ENCODE measurements at regions not wholly inside any gene's neighbourhood (a gene's known extent, or its start where the extent isn't known, plus 50 kb on each side); places are given as distances from the start of the nearest gene placed in this dataset.

DNA sequence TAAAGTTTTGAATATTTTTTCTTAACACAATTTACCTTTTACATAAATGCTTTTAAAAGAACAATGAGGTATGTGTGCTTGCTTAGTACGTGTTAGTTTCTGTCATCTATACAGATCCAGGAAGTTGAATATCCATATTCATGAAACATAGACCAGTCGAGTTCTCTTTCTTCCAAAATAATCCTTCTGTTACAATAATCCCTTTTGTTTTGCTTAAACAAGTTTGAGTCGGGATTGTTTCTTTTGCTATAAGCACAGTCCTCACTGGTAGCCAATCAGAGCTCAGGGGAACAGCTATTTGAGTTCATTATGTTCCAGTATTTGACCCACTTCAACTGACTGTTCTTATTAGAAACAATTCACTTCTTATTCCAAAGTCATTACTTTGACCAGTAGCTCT is 214.7 kb upstream of the FLRT2 start:
- 58 to 66% methylated on average over 3 of the region's 3 CpGs for WGBS, 2 donors
- ATAC-seq (ENCODE audit: low FRiP score) = no peak
- Histone ChIP-seq H3K9me3 (ENCODE audit: control insufficient read depth, low read length) (no peaks in the 10 kb centered on the region), H3K27ac (ENCODE audit: low read depth in 1 of 2, low read length in 2 of 2) (no peak overlapping the region), H3K27me3 (ENCODE audit: control insufficient read depth in 1 of 2, insufficient read depth in 2 of 2, low read length in 1 of 2) (no peaks in the 10 kb centered on the region), H3K36me3 (ENCODE audit: control insufficient read depth in 1 of 2, insufficient read depth in 2 of 2, low read length in 1 of 2) (no peaks in the 10 kb centered on the region), H3K4me3 (ENCODE audit: low read length in 2 of 2) (no peak overlapping the region), H3K4me1 (ENCODE audit: control insufficient read depth in 1 of 2, insufficient read depth in 2 of 2, low read length in 2 of 2) (no peaks in the 10 kb centered on the region)
- DNase-seq = no peak
- intact Hi-C loops (cut with DNase I) = no loop called here

- no peak for ATAC-seq (ENCODE audit: low FRiP score)
- no peaks in the 10 kb centered on the region for H3K4me1 ChIP-seq (ENCODE audit: control insufficient read depth in 1 of 2, insufficient read depth in 2 of 2, low read length in 2 of 2)
- no peaks in the 10 kb centered on the region for H3K9me3 ChIP-seq (ENCODE audit: control insufficient read depth, low read length)
- H3K27ac ChIP-seq (ENCODE audit: low read depth in 1 of 2, low read length in 2 of 2) = no peak overlapping the region
- no peaks in the 10 kb centered on the region for H3K27me3 ChIP-seq (ENCODE audit: control insufficient read depth in 1 of 2, insufficient read depth in 2 of 2, low read length in 1 of 2)
- no peaks in the 10 kb centered on the region for H3K36me3 ChIP-seq (ENCODE audit: control insufficient read depth in 1 of 2, insufficient read depth in 2 of 2, low read length in 1 of 2)
- H3K4me3 ChIP-seq (ENCODE audit: low read length in 2 of 2) = no peak overlapping the region
- intact Hi-C loops (cut with DNase I) = no loop called here
- WGBS, 2 donors = 91% methylated on average over 5 of the region's 5 CpGs
- no peak for DNase-seq
These were observed 214.1 kb upstream of the FLRT2 start for GRCh38 chr14:85315733-85316290.

- Histone ChIP-seq H3K4me1 (ENCODE audit: control insufficient read depth in 1 of 2, insufficient read depth in 2 of 2, low read length in 2 of 2) (no peaks in the 10 kb centered on the region), H3K9me3 (ENCODE audit: control insufficient read depth, low read length) (no peaks in the 10 kb centered on the region), H3K4me3 (ENCODE audit: low read length in 2 of 2) (no peak overlapping the region), H3K36me3 (ENCODE audit: control insufficient read depth in 1 of 2, insufficient read depth in 2 of 2, low read length in 1 of 2) (no peaks in the 10 kb centered on the region), H3K27ac (ENCODE audit: low read depth in 1 of 2, low read length in 2 of 2) (no peak overlapping the region), H3K27me3 (ENCODE audit: control insufficient read depth in 1 of 2, insufficient read depth in 2 of 2, low read length in 1 of 2) (no peaks in the 10 kb centered on the region)
- DNase-seq (no peak), ATAC-seq (ENCODE audit: low FRiP score) (no peak)
- intact Hi-C loops (cut with DNase I) = no loop called here
- 87 to 90% methylated on average over 2 of the region's 2 CpGs for WGBS, 2 donors
These were observed 213.1 kb upstream of the FLRT2 start for GRCh38 chr14:85316701-85317410.

DNA sequence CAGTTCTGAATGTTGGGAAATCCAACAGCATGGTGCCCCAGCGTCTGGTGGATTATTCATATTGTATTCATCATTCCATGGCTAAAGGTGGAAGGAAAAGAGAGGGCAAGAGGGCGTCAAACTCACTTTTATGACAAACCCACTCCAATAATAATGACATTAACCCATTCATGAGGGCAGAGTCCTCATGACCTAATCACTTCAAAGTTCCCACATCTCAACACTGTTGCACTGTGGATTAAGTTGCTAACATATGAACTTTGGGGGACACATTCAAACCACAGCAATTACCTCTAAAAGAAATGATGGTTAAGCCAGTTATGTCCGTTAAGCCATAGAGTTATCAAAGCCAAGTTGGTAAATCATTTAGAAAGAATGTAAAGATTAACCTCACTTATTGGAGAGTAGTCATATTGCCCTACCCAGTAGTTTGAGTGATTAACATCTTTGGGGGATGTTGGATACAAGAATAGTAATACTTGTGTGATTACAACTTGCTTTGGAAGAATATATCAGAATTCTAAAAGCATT is 212.4 kb upstream of the FLRT2 start:
- ATAC-seq (ENCODE audit: low FRiP score) (no peak), DNase-seq (no peak)
- H3K36me3 ChIP-seq (ENCODE audit: control insufficient read depth in 1 of 2, insufficient read depth in 2 of 2, low read length in 1 of 2) = no peaks in the 10 kb centered on the region
- 85 to 92% methylated on average over 3 of the region's 3 CpGs for WGBS, 2 donors
- intact Hi-C loops (cut with DNase I) = no loop called here
- no peaks in the 10 kb centered on the region for H3K27me3 ChIP-seq (ENCODE audit: control insufficient read depth in 1 of 2, insufficient read depth in 2 of 2, low read length in 1 of 2)
- no peak overlapping the region for H3K4me3 ChIP-seq (ENCODE audit: low read length in 2 of 2)
- H3K27ac ChIP-seq (ENCODE audit: low read depth in 1 of 2, low read length in 2 of 2) = no peak overlapping the region
- no peaks in the 10 kb centered on the region for H3K9me3 ChIP-seq (ENCODE audit: control insufficient read depth, low read length)
- no peaks in the 10 kb centered on the region for H3K4me1 ChIP-seq (ENCODE audit: control insufficient read depth in 1 of 2, insufficient read depth in 2 of 2, low read length in 2 of 2)

GRCh38 chr14:85319101-85319500 is 210.8 kb upstream of the FLRT2 start:
- DNase-seq (no peak), ATAC-seq (ENCODE audit: low FRiP score) (no peak)
- Histone ChIP-seq H3K9me3 (ENCODE audit: control insufficient read depth, low read length) (no peaks in the 10 kb centered on the region), H3K4me1 (ENCODE audit: control insufficient read depth in 1 of 2, insufficient read depth in 2 of 2, low read length in 2 of 2) (no peaks in the 10 kb centered on the region), H3K36me3 (ENCODE audit: control insufficient read depth in 1 of 2, insufficient read depth in 2 of 2, low read length in 1 of 2) (no peaks in the 10 kb centered on the region), H3K27ac (ENCODE audit: low read depth in 1 of 2, low read length in 2 of 2) (no peak overlapping the region), H3K27me3 (ENCODE audit: control insufficient read depth in 1 of 2, insufficient read depth in 2 of 2, low read length in 1 of 2) (no peaks in the 10 kb centered on the region), H3K4me3 (ENCODE audit: low read length in 2 of 2) (no peak overlapping the region)
- 84 to 88% methylated on average over 5 of the region's 5 CpGs for WGBS, 2 donors
- intact Hi-C loops (cut with DNase I) = no loop called here

- no peaks in the 10 kb centered on the region for H3K36me3 ChIP-seq (ENCODE audit: control insufficient read depth in 1 of 2, insufficient read depth in 2 of 2, low read length in 1 of 2)
- WGBS, 2 donors = 21 to 26% methylated on average over 6 of the region's 6 CpGs
- no peak overlapping the region for H3K4me3 ChIP-seq (ENCODE audit: low read length in 2 of 2)
- H3K27me3 ChIP-seq (ENCODE audit: control insufficient read depth in 1 of 2, insufficient read depth in 2 of 2, low read length in 1 of 2) = no peaks in the 10 kb centered on the region
- ATAC-seq (ENCODE audit: low FRiP score) (no peak), DNase-seq (no peak)
- H3K9me3 ChIP-seq (ENCODE audit: control insufficient read depth, low read length) = no peaks in the 10 kb centered on the region
- H3K4me1 ChIP-seq (ENCODE audit: control insufficient read depth in 1 of 2, insufficient read depth in 2 of 2, low read length in 2 of 2) = no peaks in the 10 kb centered on the region
- intact Hi-C loops (cut with DNase I) = no loop called here
- H3K27ac ChIP-seq (ENCODE audit: low read depth in 1 of 2, low read length in 2 of 2) = no peak overlapping the region
These were observed 209.8 kb upstream of the FLRT2 start for GRCh38 chr14:85319998-85320630.

- Histone ChIP-seq H3K4me3 (ENCODE audit: low read length in 2 of 2) (no peak overlapping the region), H3K9me3 (ENCODE audit: control insufficient read depth, low read length) (no peaks in the 10 kb centered on the region), H3K4me1 (ENCODE audit: control insufficient read depth in 1 of 2, insufficient read depth in 2 of 2, low read length in 2 of 2) (no peaks in the 10 kb centered on the region), H3K27ac (ENCODE audit: low read depth in 1 of 2, low read length in 2 of 2) (no peak overlapping the region), H3K36me3 (ENCODE audit: control insufficient read depth in 1 of 2, insufficient read depth in 2 of 2, low read length in 1 of 2) (no peaks in the 10 kb centered on the region), H3K27me3 (ENCODE audit: control insufficient read depth in 1 of 2, insufficient read depth in 2 of 2, low read length in 1 of 2) (no peaks in the 10 kb centered on the region)
- 92 to 95% methylated on average over 3 of the region's 3 CpGs for WGBS, 2 donors
- intact Hi-C loops (cut with DNase I) = no loop called here
- DNase-seq = no peak
- ATAC-seq (ENCODE audit: low FRiP score) = no peak
These were observed 204.6 kb upstream of the FLRT2 start for GRCh38 chr14:85325134-85326017.

- no peaks in the 10 kb centered on the region for H3K36me3 ChIP-seq (ENCODE audit: control insufficient read depth in 1 of 2, insufficient read depth in 2 of 2, low read length in 1 of 2)
- H3K4me3 ChIP-seq (ENCODE audit: low read length in 2 of 2) = no peak overlapping the region
- 17 to 31% methylated on average over 1 of the region's 1 CpG for WGBS, 2 donors
- no peak overlapping the region for H3K27ac ChIP-seq (ENCODE audit: low read depth in 1 of 2, low read length in 2 of 2)
- intact Hi-C loops (cut with DNase I) = no loop called here
- no peak for ATAC-seq (ENCODE audit: low FRiP score)
- peaks cover 2 to 11% of the 10 kb centered on the region in 2 donors for H3K4me1 ChIP-seq (ENCODE audit: control insufficient read depth in 1 of 2, insufficient read depth in 2 of 2, low read length in 2 of 2)
- H3K27me3 ChIP-seq (ENCODE audit: control insufficient read depth in 1 of 2, insufficient read depth in 2 of 2, low read length in 1 of 2) = no peaks in the 10 kb centered on the region
- DNase-seq = no peak
- no peaks in the 10 kb centered on the region for H3K9me3 ChIP-seq (ENCODE audit: control insufficient read depth, low read length)
These were observed 197.5 kb upstream of the FLRT2 start for GRCh38 chr14:85332401-85332800.

Measured in aorta (tissue), 5 donors.